ENCODE measurements at regions not wholly inside any gene's neighbourhood (a gene's known extent, or its start where the extent isn't known, plus 50 kb on each side); places are given as distances from the start of the nearest gene placed in this dataset.

DNA sequence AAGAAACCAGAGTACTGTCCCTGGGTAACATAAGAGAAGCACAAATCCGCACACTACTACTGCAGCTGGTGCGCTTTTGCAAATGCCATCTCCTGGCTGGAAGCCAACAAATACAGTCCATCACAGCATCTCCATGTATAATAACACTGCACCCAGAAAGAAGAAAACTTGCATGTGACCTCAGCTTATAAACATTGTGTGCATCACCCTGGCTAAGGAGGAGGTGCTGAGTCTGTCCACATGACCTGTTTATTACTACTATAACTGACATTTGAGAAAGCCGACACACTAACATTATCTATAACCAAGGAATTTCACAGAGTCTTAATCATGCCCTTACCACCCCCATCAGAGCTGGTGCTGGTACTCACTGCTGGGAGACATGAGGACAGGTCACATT, 516.8 kb downstream of the CFAP47 start:
- no peak for DNase-seq (ENCODE audit: low spot score in 2 of 2)
- no peaks in the 10 kb centered on the region for H3K4me1 ChIP-seq
- H3K27me3 ChIP-seq (ENCODE audit: low read depth) = no peaks in the 10 kb centered on the region
- in situ Hi-C loops (cut with MboI; ENCODE audit: low sequenced_read_pairs) = no loop called here
- H3K4me3 ChIP-seq = no peak overlapping the region
- no peaks in the 10 kb centered on the region; the same call in 1 of the 2 replicates for H3K9me3 ChIP-seq
- no peaks in the 10 kb centered on the region for H3K36me3 ChIP-seq (replicated peaks)

DNA sequence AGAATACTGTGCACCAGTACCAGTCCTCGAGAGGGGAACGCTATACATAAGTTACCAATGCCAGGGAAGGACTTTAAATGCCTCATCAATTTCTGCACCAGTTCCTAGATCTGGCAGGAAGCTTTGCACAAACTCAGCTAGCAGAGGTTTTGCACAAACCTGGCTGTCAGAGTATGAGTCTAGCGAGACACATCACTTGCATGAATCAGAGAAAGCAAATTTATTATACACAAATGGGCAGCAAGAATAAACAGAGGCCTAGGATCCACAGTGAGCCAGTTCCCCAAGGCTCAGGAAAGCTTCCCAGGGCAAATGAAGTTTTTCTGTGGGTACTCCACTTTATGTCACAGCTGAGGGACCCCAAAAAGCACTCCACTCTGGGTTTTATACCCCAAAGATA, 523.5 kb downstream of the CFAP47 start:
- H3K4me1 ChIP-seq = no peaks in the 10 kb centered on the region
- H3K27me3 ChIP-seq (ENCODE audit: low read depth) = no peaks in the 10 kb centered on the region; the same call in 1 of the 2 replicates
- no peaks in the 10 kb centered on the region for H3K36me3 ChIP-seq (replicated peaks)
- H3K9me3 ChIP-seq = no peaks in the 10 kb centered on the region; the same call in 1 of the 2 replicates
- H3K4me3 ChIP-seq = no peak overlapping the region
- DNase-seq (ENCODE audit: low spot score in 2 of 2) = no peak
- in situ Hi-C loops (cut with MboI; ENCODE audit: low sequenced_read_pairs) = no loop called here

DNA sequence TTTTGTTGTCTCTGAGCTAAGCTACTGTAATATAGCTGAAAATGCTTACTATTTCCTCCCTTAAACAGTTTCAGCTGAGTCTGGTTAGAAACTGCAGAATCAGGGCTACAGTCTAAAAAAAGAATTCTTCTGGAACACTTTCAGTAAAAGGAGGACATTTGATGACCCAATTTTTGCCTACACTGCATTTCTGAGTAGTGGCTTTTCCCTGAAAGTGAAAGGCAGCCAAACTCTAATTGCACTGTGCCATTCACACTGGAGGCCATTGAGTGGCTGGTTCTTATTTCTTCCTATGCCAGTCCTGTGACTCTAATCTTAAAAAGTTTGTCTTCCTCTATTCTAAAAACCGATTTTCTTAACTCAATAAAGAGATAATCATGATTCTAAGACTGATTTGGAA, 526.0 kb downstream of the CFAP47 start:
- Histone ChIP-seq H3K4me3 (no peak overlapping the region), H3K27me3 (ENCODE audit: low read depth) (no peaks in the 10 kb centered on the region; the same call in 1 of the 2 replicates), H3K4me1 (no peaks in the 10 kb centered on the region), H3K36me3 (replicated peaks) (no peaks in the 10 kb centered on the region), H3K9me3 (no peaks in the 10 kb centered on the region)
- DNase-seq (ENCODE audit: low spot score in 2 of 2) = no peak
- in situ Hi-C loops (cut with MboI; ENCODE audit: low sequenced_read_pairs) = no loop called here

DNA sequence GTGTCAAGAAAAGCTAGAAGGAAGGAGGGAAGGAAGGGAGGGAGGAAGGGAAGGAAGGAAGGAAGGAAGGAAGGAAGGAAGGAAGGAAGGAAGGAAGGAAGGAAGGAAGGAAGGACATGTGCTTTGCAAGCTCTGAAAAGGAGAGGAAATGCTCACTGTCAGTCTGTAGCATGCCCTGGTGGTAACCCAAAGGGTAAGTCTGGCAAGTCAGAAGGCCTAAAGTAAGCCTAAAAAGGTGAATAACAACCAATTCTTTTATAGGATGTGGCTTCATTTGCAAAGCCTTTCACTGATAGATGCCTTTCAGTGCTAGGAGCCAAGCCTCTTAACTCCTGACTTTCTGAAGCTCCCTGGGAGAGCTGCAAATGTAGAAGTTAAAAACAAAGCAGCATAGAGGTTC, 542.6 kb downstream of the CFAP47 start:
- in situ Hi-C loops (cut with MboI; ENCODE audit: low sequenced_read_pairs) = no loop called here
- DNase-seq (ENCODE audit: low spot score in 2 of 2) = no peak

DNA sequence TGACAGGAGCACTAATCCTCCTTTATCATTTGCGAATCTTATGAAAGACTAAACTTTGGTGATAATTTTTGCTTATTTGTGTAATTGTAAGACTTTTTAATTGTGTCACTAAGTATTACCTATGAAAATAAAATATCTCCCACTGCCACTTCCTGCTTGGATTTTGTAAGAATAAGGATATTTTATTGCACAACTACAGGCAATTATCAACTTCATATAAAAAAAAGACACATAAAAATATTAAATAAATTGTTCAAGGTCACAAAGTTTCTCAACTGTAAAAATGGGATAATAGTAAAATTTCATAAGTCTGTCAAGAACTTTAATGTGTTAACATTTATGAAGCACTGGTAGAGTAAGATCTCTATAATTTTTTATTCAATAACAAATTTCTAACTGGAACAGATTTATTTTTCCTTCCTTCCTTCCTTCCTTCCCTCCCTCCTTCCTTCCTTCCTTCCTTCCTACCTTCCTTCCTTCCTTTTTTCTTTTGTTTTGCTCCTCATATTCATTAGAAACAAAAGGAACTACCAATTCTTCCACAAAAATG, 527.6 kb upstream of the FAM47C start:
- Histone ChIP-seq H3K36me3 (replicated peaks) (no peaks in the 10 kb centered on the region), H3K9me3 (no peaks in the 10 kb centered on the region), H3K4me1 (no peaks in the 10 kb centered on the region), H3K4me3 (no peak overlapping the region), H3K27me3 (ENCODE audit: low read depth) (no peaks in the 10 kb centered on the region)
- DNase-seq (ENCODE audit: low spot score in 2 of 2) = no peak
- in situ Hi-C loops (cut with MboI; ENCODE audit: low sequenced_read_pairs) = no loop called here

More for the DNA sequence above, 542.6 kb downstream of the CFAP47 start:
- Histone ChIP-seq H3K27me3 (ENCODE audit: low read depth) (no peaks in the 10 kb centered on the region), H3K9me3 (no peaks in the 10 kb centered on the region), H3K4me1 (no peaks in the 10 kb centered on the region), H3K4me3 (no peak overlapping the region), H3K36me3 (replicated peaks) (no peaks in the 10 kb centered on the region)

DNA sequence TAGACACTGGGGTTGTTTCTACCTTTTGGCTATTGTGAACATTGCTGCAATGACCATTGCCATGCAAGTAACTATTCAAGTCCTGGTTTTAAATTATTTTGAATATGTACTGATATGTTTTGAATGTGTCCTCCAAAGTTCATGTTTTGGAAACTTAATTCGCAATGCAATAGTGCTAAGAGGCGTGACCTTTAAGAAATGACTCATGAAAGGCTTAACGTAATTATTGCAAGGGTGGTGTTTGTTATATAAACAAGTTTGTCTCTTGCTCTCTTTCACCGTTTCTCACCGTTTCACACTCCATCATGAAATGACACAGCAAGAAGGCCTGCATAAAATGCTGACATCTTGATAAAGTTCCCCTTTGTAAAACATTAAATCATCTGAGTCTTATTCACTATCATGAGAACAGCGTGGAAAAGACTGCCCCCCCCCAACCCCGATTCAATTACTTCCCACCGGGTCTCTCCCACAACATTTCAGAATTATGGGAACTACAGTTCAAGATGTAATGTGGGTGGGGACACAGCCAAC, 506.9 kb upstream of the FAM47C start:
- Histone ChIP-seq H3K27me3 (ENCODE audit: low read depth) (no peaks in the 10 kb centered on the region), H3K36me3 (replicated peaks) (no peaks in the 10 kb centered on the region), H3K4me1 (no peaks in the 10 kb centered on the region), H3K9me3 (no peaks in the 10 kb centered on the region), H3K4me3 (no peak overlapping the region)
- no peak for DNase-seq (ENCODE audit: low spot score in 2 of 2)
- in situ Hi-C loops (cut with MboI; ENCODE audit: low sequenced_read_pairs) = no loop called here

DNA sequence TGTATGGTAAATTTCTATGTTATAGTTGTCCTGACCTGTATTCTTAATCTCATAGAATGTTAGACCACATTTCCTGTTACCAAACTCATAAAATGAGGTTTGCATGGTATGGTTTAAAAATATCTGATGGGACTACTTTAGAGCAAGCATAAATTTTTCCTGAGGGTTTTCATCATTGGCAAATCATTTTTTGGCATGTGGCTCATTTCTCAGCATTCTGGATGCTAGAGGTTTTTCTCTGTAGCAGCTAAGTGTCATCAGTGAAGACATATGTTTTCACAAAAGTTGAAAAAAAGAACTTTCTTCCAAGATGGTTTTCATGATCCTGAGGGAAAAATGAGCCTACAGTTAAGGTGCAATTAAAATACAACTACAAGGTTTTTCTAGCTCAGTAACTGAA, 503.5 kb upstream of the FAM47C start:
- H3K4me3 ChIP-seq = no peak overlapping the region
- in situ Hi-C loops (cut with MboI; ENCODE audit: low sequenced_read_pairs) = no loop called here

DNA sequence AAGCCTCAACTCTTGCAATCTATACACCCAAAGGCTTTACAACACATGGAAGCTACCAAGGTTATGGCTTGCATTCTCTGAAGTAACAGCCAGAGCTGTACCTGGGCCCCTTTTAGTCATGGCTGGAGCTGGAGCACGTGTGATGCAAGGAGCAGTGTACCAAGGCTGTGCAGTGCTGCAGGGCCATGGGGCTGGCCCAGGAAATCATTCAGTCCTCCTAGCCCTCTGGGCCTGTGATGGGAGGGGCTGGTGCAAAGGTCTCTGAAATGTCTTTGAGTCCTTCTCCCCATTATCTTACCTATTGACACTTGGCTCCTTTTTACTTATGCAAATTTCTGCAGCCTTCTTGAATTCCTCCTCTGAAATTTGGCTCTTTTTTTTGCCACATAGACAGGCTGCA, 500.1 kb upstream of the FAM47C start:
- Histone ChIP-seq H3K4me1 (no peaks in the 10 kb centered on the region), H3K36me3 (replicated peaks) (no peaks in the 10 kb centered on the region), H3K27me3 (ENCODE audit: low read depth) (no peaks in the 10 kb centered on the region), H3K4me3 (no peak overlapping the region), H3K9me3 (no peaks in the 10 kb centered on the region)
- in situ Hi-C loops (cut with MboI; ENCODE audit: low sequenced_read_pairs) = no loop called here
- no peak for DNase-seq (ENCODE audit: low spot score in 2 of 2)

More for the DNA sequence above, 503.5 kb upstream of the FAM47C start:
- Histone ChIP-seq H3K4me1 (no peaks in the 10 kb centered on the region), H3K36me3 (replicated peaks) (no peaks in the 10 kb centered on the region), H3K27me3 (ENCODE audit: low read depth) (no peaks in the 10 kb centered on the region), H3K9me3 (no peaks in the 10 kb centered on the region)
- DNase-seq (ENCODE audit: low spot score in 2 of 2) = no peak

DNA sequence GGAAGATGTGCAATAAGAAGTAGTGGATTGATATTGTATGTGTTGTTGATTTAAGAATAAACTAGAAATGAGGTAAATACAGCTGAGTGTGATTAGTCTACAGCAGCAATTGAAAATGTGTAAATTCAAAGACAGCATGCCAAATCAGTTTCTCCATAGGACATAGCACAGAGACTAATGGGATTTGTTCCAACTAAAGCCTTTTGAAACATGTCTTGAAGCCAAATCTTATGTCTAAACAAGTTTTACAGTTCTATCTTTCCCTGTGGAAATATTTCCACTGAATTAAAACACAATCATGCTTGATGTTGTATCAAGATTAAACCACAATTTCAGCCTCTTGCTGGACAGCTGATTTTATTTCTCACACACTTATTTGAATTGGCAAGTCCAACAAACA, 497.4 kb upstream of the FAM47C start:
- no peak for DNase-seq (ENCODE audit: low spot score in 2 of 2)
- Histone ChIP-seq H3K4me3 (no peak overlapping the region), H3K9me3 (no peaks in the 10 kb centered on the region), H3K4me1 (no peaks in the 10 kb centered on the region), H3K27me3 (ENCODE audit: low read depth) (no peaks in the 10 kb centered on the region), H3K36me3 (replicated peaks) (no peaks in the 10 kb centered on the region)
- in situ Hi-C loops (cut with MboI; ENCODE audit: low sequenced_read_pairs) = no loop called here

DNA sequence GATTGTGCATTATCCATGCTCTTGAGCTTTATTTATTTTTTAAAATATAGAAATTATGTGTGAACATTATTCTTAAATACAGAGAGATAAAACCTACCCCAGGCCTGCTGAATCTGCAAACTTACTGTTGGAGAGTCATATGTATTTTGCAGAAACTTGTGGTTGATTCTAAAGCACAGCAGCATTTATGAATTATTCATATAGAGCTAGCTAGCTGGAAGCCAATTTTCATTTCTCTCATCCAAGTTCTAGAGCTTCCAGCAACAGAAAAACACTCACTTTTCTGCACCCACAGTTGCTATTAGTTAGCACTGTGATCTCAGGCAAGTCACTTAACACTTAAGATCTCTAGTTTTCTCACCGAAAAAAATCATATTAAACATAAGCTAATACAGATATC, 479.5 kb upstream of the FAM47C start:
- DNase-seq (ENCODE audit: low spot score in 2 of 2) = no peak
- Histone ChIP-seq H3K4me1 (no peaks in the 10 kb centered on the region), H3K4me3 (no peak overlapping the region), H3K9me3 (no peaks in the 10 kb centered on the region; the same call in 1 of the 2 replicates), H3K27me3 (ENCODE audit: low read depth) (no peaks in the 10 kb centered on the region), H3K36me3 (replicated peaks) (no peaks in the 10 kb centered on the region)
- in situ Hi-C loops (cut with MboI; ENCODE audit: low sequenced_read_pairs) = no loop called here

DNA sequence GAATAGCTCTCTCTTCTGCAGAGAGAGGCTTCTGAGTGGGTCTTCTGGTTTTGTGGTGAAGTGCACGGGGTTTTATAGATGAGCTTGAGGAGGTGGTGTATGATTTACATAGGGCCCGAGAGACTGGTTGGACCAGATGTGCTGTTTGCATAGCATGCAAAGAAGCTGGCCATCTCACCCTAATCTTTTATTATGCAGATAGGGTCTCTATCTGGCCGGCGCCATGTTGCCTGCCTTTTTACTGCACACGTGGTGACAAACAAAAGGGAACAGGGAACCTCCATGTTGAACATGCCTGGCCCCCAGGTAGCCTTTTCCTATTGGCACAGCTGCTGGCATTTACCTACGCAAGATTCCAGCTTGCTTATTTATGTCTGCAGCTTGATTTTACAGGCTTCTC, 473.3 kb upstream of the FAM47C start:
- no peaks in the 10 kb centered on the region for H3K27me3 ChIP-seq (ENCODE audit: low read depth)
- no peaks in the 10 kb centered on the region; the same call in 1 of the 2 replicates for H3K9me3 ChIP-seq
- H3K4me1 ChIP-seq = no peaks in the 10 kb centered on the region
- in situ Hi-C loops (cut with MboI; ENCODE audit: low sequenced_read_pairs) = no loop called here
- peak in 1 of 2 experiments; percentile 12 for DNase-seq (ENCODE audit: low spot score in 2 of 2)
- no peak overlapping the region for H3K4me3 ChIP-seq
- no peaks in the 10 kb centered on the region for H3K36me3 ChIP-seq (replicated peaks)

DNA sequence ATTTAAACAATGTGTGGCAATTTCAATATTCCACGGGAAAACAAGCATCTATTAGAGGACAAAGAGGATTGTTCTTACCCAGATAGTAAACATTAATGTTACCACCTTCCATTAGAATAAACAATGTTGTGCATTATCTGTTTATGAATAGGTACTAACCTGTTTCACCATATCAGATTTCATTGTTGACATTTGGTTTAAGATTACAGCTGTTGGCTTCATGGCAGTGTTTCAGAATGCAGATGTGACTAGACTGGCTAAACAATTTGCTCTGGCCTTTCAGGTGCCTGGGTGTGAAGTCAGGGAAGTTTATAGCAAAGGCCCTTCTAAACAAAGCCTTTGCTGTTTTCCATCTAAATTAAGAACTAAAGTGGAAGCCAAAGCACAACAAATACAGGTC, 464.7 kb upstream of the FAM47C start:
- H3K4me1 ChIP-seq = no peaks in the 10 kb centered on the region
- no peak overlapping the region for H3K4me3 ChIP-seq
- H3K36me3 ChIP-seq (replicated peaks) = no peaks in the 10 kb centered on the region
- no peaks in the 10 kb centered on the region for H3K9me3 ChIP-seq
- no peak for DNase-seq (ENCODE audit: low spot score in 2 of 2)
- H3K27me3 ChIP-seq (ENCODE audit: low read depth) = no peaks in the 10 kb centered on the region
- in situ Hi-C loops (cut with MboI; ENCODE audit: low sequenced_read_pairs) = no loop called here

DNA sequence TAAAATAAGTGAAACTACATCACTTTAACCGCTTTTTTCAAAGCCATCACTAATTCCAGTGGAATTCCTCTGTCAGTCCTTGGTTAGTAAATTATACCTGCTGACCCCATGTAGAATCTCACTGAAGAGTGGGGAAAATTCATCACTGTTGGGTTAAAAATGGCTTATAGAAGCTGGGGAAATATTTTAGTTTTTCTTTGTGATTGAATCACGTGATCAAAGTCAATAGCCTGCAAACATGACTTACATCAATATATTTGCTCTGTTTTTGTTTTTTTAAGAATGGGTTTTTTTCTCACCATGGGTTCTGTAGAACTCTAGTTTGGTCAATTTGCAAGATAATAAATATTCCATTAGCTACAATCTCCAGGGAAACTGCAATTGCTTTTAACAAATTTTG, 445.2 kb upstream of the FAM47C start:
- no peaks in the 10 kb centered on the region for H3K9me3 ChIP-seq
- H3K4me1 ChIP-seq = no peaks in the 10 kb centered on the region
- no peak for DNase-seq (ENCODE audit: low spot score in 2 of 2)
- H3K4me3 ChIP-seq = no peak overlapping the region
- no peaks in the 10 kb centered on the region for H3K27me3 ChIP-seq (ENCODE audit: low read depth)
- in situ Hi-C loops (cut with MboI; ENCODE audit: low sequenced_read_pairs) = no loop called here
- no peaks in the 10 kb centered on the region for H3K36me3 ChIP-seq (replicated peaks)

DNA sequence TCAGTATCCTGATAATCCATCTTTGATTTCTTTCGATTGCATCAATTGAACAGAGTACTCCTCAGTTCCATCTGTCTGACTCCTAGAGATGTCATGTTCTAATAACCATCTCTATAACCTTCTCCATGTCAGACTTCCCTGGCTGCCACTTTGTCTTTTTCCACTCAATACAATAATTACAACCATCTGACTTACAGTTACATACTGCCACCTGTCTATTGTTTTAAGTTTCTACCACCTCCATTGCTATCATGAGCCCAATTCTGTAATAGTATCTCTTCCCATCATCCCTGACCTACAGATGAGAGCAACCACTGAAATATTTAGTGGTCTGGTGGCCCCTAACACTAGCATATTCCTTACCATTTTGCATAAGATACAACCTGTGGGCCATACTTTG, 439.2 kb upstream of the FAM47C start:
- no peaks in the 10 kb centered on the region for H3K27me3 ChIP-seq (ENCODE audit: low read depth)
- H3K4me3 ChIP-seq = no peak overlapping the region
- no peak for DNase-seq (ENCODE audit: low spot score in 2 of 2)
- in situ Hi-C loops (cut with MboI; ENCODE audit: low sequenced_read_pairs) = no loop called here
- H3K36me3 ChIP-seq (replicated peaks) = no peaks in the 10 kb centered on the region
- no peaks in the 10 kb centered on the region for H3K9me3 ChIP-seq
- no peaks in the 10 kb centered on the region for H3K4me1 ChIP-seq

DNA sequence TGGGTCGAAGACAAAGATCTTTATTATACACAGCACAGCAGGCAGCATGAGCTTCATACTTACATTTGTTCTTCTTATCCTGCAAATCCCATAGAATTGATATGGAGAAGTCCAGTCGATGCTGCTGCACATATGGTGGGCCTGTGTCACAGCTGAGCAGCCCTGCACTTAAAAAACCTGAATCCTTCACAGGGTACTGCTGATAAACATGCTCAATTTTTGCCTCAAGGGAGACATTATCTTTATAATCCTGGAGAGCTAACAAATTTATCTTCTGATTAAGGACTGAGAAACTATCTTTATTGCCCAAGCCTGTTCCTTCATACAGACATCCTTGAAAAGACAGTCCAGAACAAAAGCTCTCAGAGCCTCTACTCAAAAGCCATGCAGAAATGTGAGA, 434.4 kb upstream of the FAM47C start:
- Histone ChIP-seq H3K4me1 (no peaks in the 10 kb centered on the region), H3K9me3 (no peaks in the 10 kb centered on the region), H3K36me3 (replicated peaks) (no peaks in the 10 kb centered on the region), H3K27me3 (ENCODE audit: low read depth) (no peaks in the 10 kb centered on the region), H3K4me3 (no peak overlapping the region)
- DNase-seq (ENCODE audit: low spot score in 2 of 2) = no peak
- in situ Hi-C loops (cut with MboI; ENCODE audit: low sequenced_read_pairs) = no loop called here

Data from HAP-1 (cell line).